C4-2B (cell line): ENCODE measurements at regions not wholly inside any gene's neighbourhood (a gene's known extent, or its start where the extent isn't known, plus 50 kb on each side); places are given as distances from the start of the nearest gene placed in this dataset.

Source experiments
- CTCF ChIP-seq: fragments of 450-650 bp; conservative IDR thresholded peaks from 2 replicates; pipeline ENCODE4 v1.5.1; 2017; ENCODE audit warnings: mild to moderate bottlenecking
- ZFX ChIP-seq: fragments of 450-650 bp; IDR thresholded peaks from 2 replicates; pipeline ENCODE4 v1.6.1; 2017

DNA sequence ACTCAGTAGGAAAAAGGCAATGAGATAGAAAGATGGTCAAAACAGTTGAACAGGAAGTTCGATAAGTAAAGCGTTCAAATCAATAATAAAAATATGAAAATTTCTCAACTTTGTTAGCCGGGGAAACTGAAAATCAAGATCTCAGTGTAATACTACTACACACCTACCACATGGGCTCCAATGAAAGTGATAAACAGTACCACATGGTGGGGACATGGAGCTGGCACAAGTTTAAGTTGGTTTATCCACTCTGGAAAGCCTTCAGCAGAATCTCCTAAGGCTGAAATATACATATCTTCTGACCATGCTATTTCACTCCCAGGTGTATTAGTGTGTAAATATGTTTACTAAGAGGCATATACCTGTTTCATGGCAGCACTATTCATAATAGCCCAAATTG is 126.8 kb downstream of the NXNL2 start:
- TF ChIP-seq CTCF (no peak), ZFX (no peak)
